ENCODE measurements at regions not wholly inside any gene's neighbourhood (a gene's known extent, or its start where the extent isn't known, plus 50 kb on each side); places are given as distances from the start of the nearest gene placed in this dataset.

- Histone ChIP-seq H3K27ac (replicated peaks) (no peak overlapping the region), H3K27me3 (ENCODE audit: insufficient read depth, poor library complexity, severe bottlenecking) (no peaks in the 10 kb centered on the region), H3K4me3 (replicated peaks; ENCODE audit: insufficient read depth, low read length) (no peak overlapping the region)
- no peak for DNase-seq (ENCODE audit: low read depth in 1 of 2, low spot score in 1 of 2)
- TF ChIP-seq GABPA (IDR thresholded peaks at IDR 0.05; ENCODE audit: low read depth) = no peak
- no peak for TF ChIP-seq POLR2AphosphoS5 (IDR thresholded peaks at IDR 0.05; ENCODE audit: low read depth)
- TF ChIP-seq CTCF (IDR thresholded peaks at IDR 0.05; ENCODE audit: insufficient read depth, low read length) = no peak
- TF ChIP-seq REST (IDR thresholded peaks at IDR 0.05; ENCODE audit: insufficient replicate concordance, low read depth) = no peak
- TF ChIP-seq SPI1 (IDR thresholded peaks at IDR 0.05; ENCODE audit: borderline replicate concordance, low read depth) = no peak
Measured at GRCh38 chr5:17912794-17913193, 278.5 kb downstream of the TAF11L14 start.

- no peak for TF ChIP-seq CTCF (IDR thresholded peaks at IDR 0.05; ENCODE audit: insufficient read depth, low read length)
- no peak for TF ChIP-seq POLR2AphosphoS5 (IDR thresholded peaks at IDR 0.05; ENCODE audit: low read depth)
- no peak for TF ChIP-seq GABPA (IDR thresholded peaks at IDR 0.05; ENCODE audit: low read depth)
- TF ChIP-seq SPI1 (IDR thresholded peaks at IDR 0.05; ENCODE audit: borderline replicate concordance, low read depth) = no peak
- TF ChIP-seq REST (IDR thresholded peaks at IDR 0.05; ENCODE audit: insufficient replicate concordance, low read depth) = no peak
- no peak for DNase-seq (ENCODE audit: low read depth in 1 of 2, low spot score in 1 of 2)
- Histone ChIP-seq H3K27me3 (ENCODE audit: insufficient read depth, poor library complexity, severe bottlenecking) (no peaks in the 10 kb centered on the region), H3K4me3 (replicated peaks; ENCODE audit: insufficient read depth, low read length) (no peak overlapping the region), H3K27ac (replicated peaks) (no peak overlapping the region)
Measured at GRCh38 chr5:17916446-17916845, 282.2 kb downstream of the TAF11L14 start.

GRCh38 chr5:17917465-17917864 lies 283.2 kb downstream of the TAF11L14 start:
- TF ChIP-seq POLR2AphosphoS5 (IDR thresholded peaks at IDR 0.05; ENCODE audit: low read depth) (no peak), REST (IDR thresholded peaks at IDR 0.05; ENCODE audit: insufficient replicate concordance, low read depth) (no peak), SPI1 (IDR thresholded peaks at IDR 0.05; ENCODE audit: borderline replicate concordance, low read depth) (no peak), CTCF (IDR thresholded peaks at IDR 0.05; ENCODE audit: insufficient read depth, low read length) (no peak), GABPA (IDR thresholded peaks at IDR 0.05; ENCODE audit: low read depth) (no peak)
- no peaks in the 10 kb centered on the region for H3K27me3 ChIP-seq (ENCODE audit: insufficient read depth, poor library complexity, severe bottlenecking)
- no peak overlapping the region for H3K27ac ChIP-seq (replicated peaks)
- no peak for DNase-seq (ENCODE audit: low read depth in 1 of 2, low spot score in 1 of 2)
- H3K4me3 ChIP-seq (replicated peaks; ENCODE audit: insufficient read depth, low read length) = no peak overlapping the region

All from HL-60 (cell line).